ENCODE measurements at regions not wholly inside any gene's neighbourhood (a gene's known extent, or its start where the extent isn't known, plus 50 kb on each side); places are given as distances from the start of the nearest gene placed in this dataset.
A peak's percentile ranks its signal among the peaks of the same experiment; 100 is the strongest.

DNA sequence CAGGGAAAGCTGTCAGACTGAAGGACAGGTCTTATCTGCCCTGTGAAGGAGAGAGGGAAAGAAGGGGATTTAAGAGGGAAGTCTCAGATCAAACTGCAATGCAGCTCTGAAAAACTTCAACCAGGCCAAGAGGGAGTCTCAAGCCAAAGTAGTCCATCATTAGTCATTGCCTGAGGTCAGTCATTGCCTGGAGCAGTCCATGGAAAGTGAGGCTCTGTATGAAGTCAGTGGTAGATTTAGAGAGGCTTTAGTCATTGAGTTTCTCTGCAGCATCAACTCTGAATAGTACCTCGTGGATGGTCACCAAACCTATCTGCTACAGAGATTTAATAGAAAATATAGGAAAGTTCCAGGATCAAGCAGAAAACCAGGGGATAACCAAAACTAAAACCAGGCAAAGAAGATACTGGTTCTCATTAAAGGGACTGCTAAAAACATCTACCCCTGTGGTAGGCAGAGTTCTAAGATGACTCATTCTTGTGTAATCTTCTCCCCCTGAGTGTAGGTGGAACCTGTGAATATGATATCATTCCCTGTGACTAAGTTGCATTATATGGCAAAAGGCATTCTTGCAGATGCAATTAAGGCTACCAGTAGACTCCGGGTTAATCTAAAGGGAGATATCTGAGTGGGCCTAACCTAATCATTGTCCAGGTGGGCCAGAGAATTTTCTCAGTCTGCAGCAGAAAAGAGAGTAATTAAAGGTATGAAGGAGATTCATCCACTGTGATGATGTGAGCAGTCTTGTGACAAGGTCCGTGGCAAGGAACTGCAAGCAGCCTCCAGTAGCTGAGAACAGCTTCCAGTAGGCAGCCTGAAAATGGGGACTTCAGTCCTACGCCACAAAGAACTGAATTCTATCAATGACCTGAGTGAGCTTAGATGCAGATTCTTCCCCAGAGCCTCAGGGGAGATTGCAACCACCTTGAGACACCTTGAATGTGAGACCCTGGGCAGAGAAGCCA, 123.1 kb downstream of the GALC start:
- no peak overlapping the region for H3K4me3 ChIP-seq (ENCODE audit: low read depth, low read length)
- H3K27me3 ChIP-seq (ENCODE audit: control insufficient read depth, insufficient read depth, low read length) = no peaks in the 10 kb centered on the region
- DNase-seq (ENCODE audit: low read depth) = peak; percentile 73
- H3K36me3 ChIP-seq (ENCODE audit: control insufficient read depth, insufficient read depth, low read length) = no peaks in the 10 kb centered on the region
- TF ChIP-seq, protein P1, sequence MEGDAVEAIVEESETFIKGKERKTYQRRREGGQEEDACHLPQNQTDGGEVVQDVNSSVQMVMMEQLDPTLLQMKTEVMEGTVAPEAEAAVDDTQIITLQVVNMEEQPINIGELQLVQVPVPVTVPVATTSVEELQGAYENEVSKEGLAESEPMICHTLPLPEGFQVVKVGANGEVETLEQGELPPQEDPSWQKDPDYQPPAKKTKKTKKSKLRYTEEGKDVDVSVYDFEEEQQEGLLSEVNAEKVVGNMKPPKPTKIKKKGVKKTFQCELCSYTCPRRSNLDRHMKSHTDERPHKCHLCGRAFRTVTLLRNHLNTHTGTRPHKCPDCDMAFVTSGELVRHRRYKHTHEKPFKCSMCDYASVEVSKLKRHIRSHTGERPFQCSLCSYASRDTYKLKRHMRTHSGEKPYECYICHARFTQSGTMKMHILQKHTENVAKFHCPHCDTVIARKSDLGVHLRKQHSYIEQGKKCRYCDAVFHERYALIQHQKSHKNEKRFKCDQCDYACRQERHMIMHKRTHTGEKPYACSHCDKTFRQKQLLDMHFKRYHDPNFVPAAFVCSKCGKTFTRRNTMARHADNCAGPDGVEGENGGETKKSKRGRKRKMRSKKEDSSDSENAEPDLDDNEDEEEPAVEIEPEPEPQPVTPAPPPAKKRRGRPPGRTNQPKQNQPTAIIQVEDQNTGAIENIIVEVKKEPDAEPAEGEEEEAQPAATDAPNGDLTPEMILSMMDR (IDR thresholded peaks at IDR 0.05; ENCODE audit: insufficient read depth, low read length, poor library complexity, severe bottlenecking) = no peak

DNA sequence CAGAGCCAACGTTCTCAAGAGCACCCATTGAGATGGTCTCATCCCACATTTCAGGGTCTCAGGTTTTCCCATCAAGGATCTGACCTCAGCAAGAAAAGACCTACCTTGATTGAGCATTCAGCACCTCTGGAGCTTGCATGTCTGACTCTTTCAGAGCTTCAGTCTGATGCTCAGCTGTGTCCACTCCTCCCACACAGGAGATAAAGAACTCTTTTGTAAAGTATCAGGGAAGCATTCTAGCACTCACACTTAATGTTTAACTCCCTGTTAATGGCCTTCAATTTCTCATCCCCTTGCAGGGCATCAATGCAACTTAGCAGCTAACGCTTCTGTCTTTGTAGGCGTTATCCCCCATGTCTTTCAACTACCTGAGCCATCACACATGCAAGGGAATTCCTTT, 124.1 kb downstream of the GALC start:
- TF ChIP-seq, protein P1 (IDR thresholded peaks at IDR 0.05; ENCODE audit: insufficient read depth, low read length, poor library complexity, severe bottlenecking) = no peak
- H3K36me3 ChIP-seq (ENCODE audit: control insufficient read depth, insufficient read depth, low read length) = no peaks in the 10 kb centered on the region
- no peak for DNase-seq (ENCODE audit: low read depth)
- H3K27me3 ChIP-seq (ENCODE audit: control insufficient read depth, insufficient read depth, low read length) = no peaks in the 10 kb centered on the region
- no peak overlapping the region for H3K4me3 ChIP-seq (ENCODE audit: low read depth, low read length)

GRCh38 chr14:87866116-87866515, 126.9 kb downstream of the GALC start:
- H3K27me3 ChIP-seq (ENCODE audit: control insufficient read depth, insufficient read depth, low read length) = no peaks in the 10 kb centered on the region
- TF ChIP-seq, protein P1 (IDR thresholded peaks at IDR 0.05; ENCODE audit: insufficient read depth, low read length, poor library complexity, severe bottlenecking) = no peak
- no peaks in the 10 kb centered on the region for H3K36me3 ChIP-seq (ENCODE audit: control insufficient read depth, insufficient read depth, low read length)
- DNase-seq (ENCODE audit: low read depth) = peak; percentile 26
- no peak overlapping the region for H3K4me3 ChIP-seq (ENCODE audit: low read depth, low read length)

GRCh38 chr14:87864356-87865270, 128.4 kb downstream of the GALC start:
- no peaks in the 10 kb centered on the region for H3K27me3 ChIP-seq (ENCODE audit: control insufficient read depth, insufficient read depth, low read length)
- DNase-seq (ENCODE audit: low read depth) = no peak
- H3K36me3 ChIP-seq (ENCODE audit: control insufficient read depth, insufficient read depth, low read length) = no peaks in the 10 kb centered on the region
- TF ChIP-seq, protein P1 (IDR thresholded peaks at IDR 0.05; ENCODE audit: insufficient read depth, low read length, poor library complexity, severe bottlenecking) = no peak
- H3K4me3 ChIP-seq (ENCODE audit: low read depth, low read length) = no peak overlapping the region

DNA sequence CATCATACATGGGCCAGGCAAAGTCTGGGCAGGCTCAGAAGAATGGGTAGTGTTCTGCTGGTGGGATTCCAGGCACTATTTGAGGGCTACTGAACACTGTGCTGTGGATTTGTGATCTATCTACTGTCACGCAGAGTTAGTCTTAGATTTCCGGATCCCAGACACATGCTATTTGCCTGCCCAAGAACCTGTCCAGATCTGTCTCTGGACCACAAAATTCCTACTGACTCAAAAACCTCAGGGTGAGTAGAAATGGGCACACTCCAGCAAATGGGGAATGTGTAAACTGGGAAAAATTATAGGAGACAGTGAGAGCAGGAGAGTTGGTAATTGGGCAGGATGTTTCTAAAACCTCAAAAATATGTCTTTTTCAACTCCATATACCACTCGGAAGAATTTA, 129.9 kb downstream of the GALC start:
- Histone ChIP-seq H3K36me3 (ENCODE audit: control insufficient read depth, insufficient read depth, low read length) (no peaks in the 10 kb centered on the region), H3K4me3 (ENCODE audit: low read depth, low read length) (no peak overlapping the region), H3K27me3 (ENCODE audit: control insufficient read depth, insufficient read depth, low read length) (no peaks in the 10 kb centered on the region)
- TF ChIP-seq, protein P1 (IDR thresholded peaks at IDR 0.05; ENCODE audit: insufficient read depth, low read length, poor library complexity, severe bottlenecking) = no peak
- DNase-seq (ENCODE audit: low read depth) = no peak

Data from kidney epithelial cell (primary cell).